ENCODE measurements at regions not wholly inside any gene's neighbourhood (a gene's known extent, or its start where the extent isn't known, plus 50 kb on each side); places are given as distances from the start of the nearest gene placed in this dataset.
A peak's percentile ranks its signal among the peaks of the same experiment; 100 is the strongest.

DNA sequence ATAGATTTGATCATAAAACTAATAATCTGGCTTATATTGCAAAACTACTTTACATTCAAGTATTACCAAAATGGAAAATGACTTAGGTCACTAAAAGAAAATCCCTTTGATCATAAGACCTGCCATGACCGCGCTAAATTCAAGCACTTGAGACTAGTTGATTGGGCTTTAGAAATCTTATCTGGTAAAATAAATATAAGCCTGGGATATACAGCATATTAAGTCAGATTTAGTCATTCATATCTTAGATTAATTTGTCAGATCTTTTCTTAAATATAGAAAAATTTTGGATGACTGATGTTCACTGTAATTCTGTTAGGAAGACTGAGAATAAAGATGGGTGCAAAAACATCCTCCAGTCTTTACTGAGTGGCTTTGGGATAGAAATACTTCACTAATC, 450.0 kb downstream of the HTR7 start:
- TF ChIP-seq, protein P1, sequence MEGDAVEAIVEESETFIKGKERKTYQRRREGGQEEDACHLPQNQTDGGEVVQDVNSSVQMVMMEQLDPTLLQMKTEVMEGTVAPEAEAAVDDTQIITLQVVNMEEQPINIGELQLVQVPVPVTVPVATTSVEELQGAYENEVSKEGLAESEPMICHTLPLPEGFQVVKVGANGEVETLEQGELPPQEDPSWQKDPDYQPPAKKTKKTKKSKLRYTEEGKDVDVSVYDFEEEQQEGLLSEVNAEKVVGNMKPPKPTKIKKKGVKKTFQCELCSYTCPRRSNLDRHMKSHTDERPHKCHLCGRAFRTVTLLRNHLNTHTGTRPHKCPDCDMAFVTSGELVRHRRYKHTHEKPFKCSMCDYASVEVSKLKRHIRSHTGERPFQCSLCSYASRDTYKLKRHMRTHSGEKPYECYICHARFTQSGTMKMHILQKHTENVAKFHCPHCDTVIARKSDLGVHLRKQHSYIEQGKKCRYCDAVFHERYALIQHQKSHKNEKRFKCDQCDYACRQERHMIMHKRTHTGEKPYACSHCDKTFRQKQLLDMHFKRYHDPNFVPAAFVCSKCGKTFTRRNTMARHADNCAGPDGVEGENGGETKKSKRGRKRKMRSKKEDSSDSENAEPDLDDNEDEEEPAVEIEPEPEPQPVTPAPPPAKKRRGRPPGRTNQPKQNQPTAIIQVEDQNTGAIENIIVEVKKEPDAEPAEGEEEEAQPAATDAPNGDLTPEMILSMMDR (IDR thresholded peaks at IDR 0.05; ENCODE audit: control insufficient read depth, insufficient read depth, low read depth, low read length, missing control alignments) = no peak
- no peak overlapping the region for H3K4me3 ChIP-seq (ENCODE audit: control insufficient read depth, low read depth, low read length)
- no peak for DNase-seq (ENCODE audit: low read depth)

DNA sequence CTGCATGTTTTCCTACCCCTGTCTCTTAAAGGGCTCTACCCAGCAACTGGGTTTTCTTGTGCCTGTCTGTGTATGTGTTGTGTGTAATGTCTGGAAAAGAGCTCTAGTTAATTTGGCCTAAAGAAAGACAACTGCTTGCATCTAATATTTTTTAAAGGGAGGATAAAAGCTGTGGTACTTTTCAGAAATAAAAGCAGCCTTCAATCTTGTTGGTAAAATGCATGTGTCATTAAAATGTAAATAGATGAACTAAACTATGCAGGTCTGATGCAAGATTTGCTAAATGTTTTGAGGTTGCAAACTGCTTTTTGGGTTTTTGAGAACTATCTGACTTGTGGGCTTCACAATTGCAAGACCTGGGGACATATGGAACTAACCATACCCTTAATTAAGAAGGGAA, 445.3 kb downstream of the HTR7 start:
- TF ChIP-seq, protein P1 (IDR thresholded peaks at IDR 0.05; ENCODE audit: control insufficient read depth, insufficient read depth, low read depth, low read length, missing control alignments) = no peak
- DNase-seq (ENCODE audit: low read depth) = no peak
- no peak overlapping the region for H3K4me3 ChIP-seq (ENCODE audit: control insufficient read depth, low read depth, low read length)

DNA sequence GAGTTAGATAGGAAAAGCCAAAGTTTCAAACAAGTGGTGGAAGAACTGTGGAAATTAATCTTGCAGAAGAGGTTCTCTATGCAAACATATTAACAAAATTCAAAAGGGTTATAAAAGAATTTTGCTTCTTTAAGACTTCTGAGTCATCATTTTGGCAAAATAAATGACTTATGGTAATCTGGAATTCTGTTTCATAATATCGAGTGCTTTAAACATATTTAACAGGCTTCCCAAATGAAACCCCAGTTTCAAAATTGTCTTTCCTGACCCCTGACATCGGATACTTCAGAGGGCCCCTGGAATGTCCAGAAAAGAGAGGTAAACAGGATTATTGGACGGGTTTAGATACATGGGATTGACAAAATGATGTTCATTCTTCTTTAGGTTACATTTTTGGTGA, 444.6 kb downstream of the HTR7 start:
- H3K4me3 ChIP-seq (ENCODE audit: control insufficient read depth, low read depth, low read length) = no peak overlapping the region
- no peak for DNase-seq (ENCODE audit: low read depth)
- TF ChIP-seq, protein P1 (IDR thresholded peaks at IDR 0.05; ENCODE audit: control insufficient read depth, insufficient read depth, low read depth, low read length, missing control alignments) = no peak

DNA sequence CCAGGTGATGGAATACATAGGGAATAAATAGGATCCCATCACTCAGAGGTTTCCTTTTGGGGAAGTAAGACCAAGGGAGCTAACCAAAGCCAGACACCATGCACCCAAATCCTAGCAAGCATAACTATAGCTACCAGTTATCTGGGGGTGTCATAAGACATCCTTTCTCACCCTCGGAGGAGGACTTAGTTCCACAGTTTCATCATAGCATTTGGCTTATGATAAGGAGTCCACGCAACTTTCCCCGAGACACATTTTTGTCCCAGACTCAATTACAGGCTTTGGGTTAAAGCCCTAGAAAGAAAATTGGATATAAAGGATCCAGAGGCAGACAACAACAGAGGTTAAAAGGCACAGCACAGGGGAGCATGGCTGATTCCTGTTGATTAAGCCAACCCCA, 442.9 kb downstream of the HTR7 start:
- TF ChIP-seq, protein P1 (IDR thresholded peaks at IDR 0.05; ENCODE audit: control insufficient read depth, insufficient read depth, low read depth, low read length, missing control alignments) = no peak
- DNase-seq (ENCODE audit: low read depth) = no peak

DNA sequence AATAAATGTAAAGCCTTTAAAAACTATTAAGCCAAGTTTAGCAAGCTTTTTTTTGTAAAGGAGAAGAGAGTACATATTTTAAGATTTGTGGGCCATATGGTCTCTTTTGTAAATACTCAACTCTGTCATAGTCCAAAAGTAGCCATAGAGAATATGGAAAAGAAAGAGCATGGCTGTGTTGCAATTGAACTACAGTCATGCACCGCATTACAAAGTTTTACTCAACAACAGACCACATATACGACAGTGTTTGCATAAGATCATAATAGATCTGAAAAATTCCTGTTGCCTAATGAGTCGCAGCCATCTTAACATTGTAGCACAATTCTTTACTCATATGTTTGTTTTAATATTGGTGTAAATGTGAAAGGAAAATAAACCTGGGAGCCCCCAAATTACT, 440.8 kb downstream of the HTR7 start:
- no peak overlapping the region for H3K4me3 ChIP-seq (ENCODE audit: control insufficient read depth, low read depth, low read length)
- peak; percentile 28 for DNase-seq (ENCODE audit: low read depth)
- TF ChIP-seq, protein P1 (IDR thresholded peaks at IDR 0.05; ENCODE audit: control insufficient read depth, insufficient read depth, low read depth, low read length, missing control alignments) = no peak

More for the DNA sequence above, 442.9 kb downstream of the HTR7 start:
- no peak overlapping the region for H3K4me3 ChIP-seq (ENCODE audit: control insufficient read depth, low read depth, low read length)

DNA sequence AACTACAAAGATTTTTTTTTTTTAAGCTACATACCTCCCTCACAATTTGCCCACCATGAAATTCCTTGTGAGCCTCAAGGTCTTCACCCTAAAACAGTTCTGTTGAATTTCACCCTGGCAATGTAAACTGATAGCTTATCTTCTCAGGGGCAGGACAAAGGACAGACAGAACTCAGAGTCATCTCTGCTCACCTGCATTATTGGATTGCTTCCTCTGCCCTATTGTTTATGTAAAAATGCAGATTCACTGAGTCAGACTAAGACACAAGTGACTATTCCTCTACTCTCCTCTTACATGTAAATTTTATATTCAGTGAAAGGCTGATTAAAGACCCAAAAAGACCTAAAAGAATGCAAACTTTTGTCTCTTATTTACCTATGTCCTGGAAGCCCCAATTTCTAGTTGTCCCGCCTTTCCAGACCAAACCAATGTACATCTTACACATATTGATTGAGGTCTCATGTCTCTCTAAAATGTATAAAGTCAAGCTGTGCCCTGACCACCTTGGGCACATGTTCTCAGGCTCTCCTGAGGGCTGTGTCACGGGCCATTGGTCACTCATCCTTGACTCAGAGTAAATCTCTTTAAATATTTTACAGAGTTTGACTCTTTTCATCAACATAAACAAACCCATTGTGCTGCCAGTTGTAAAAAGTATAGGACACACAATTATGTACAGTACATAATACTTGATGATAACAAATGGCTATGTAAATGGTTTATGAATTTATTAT, 440.2 kb downstream of the HTR7 start:
- TF ChIP-seq, protein P1 (IDR thresholded peaks at IDR 0.05; ENCODE audit: control insufficient read depth, insufficient read depth, low read depth, low read length, missing control alignments) = no peak
- no peak overlapping the region for H3K4me3 ChIP-seq (ENCODE audit: control insufficient read depth, low read depth, low read length)
- no peak for DNase-seq (ENCODE audit: low read depth)

Data from AG09309 (cell line).